DMS53 treated with DMSO at 0.1 percent for 48 hours (cell line): ENCODE measurements at regions not wholly inside any gene's neighbourhood (a gene's known extent, or its start where the extent isn't known, plus 50 kb on each side); places are given as distances from the start of the nearest gene placed in this dataset.

ENCODE experiments used
- DNase-seq: peaks from one replicate; lab custom pipeline; 2025; ENCODE audit not compliant: unreplicated experiment; lab: John Stamatoyannopoulos, UW

- DNase-seq, result no peak
These were observed 134.8 kb downstream of the DSEL start for GRCh38 chr18:67381608-67382150.

GRCh38 chr18:67380867-67381266 is 135.7 kb downstream of the DSEL start:
- no peak for DNase-seq

GRCh38 chr18:67379981-67380380 is 136.5 kb downstream of the DSEL start:
- DNase-seq, result no peak

GRCh38 chr18:67376372-67376771 is 140.1 kb downstream of the DSEL start:
- DNase-seq, result no peak

- no peak for DNase-seq
These were observed 142.9 kb downstream of the DSEL start for GRCh38 chr18:67373636-67374035.

- no peak for DNase-seq
These were observed 149.0 kb downstream of the DSEL start for GRCh38 chr18:67367540-67367939.

- DNase-seq, result no peak
These were observed 152.8 kb downstream of the DSEL start for GRCh38 chr18:67363694-67364093.

- no peak for DNase-seq
These were observed 153.6 kb downstream of the DSEL start for GRCh38 chr18:67362906-67363305.

GRCh38 chr18:67359873-67360838 is 156.4 kb downstream of the DSEL start:
- peak; percentile 98 for DNase-seq

GRCh38 chr18:67358947-67359346 is 157.6 kb downstream of the DSEL start:
- DNase-seq, result no peak

- DNase-seq, result no peak
These were observed 161.8 kb downstream of the DSEL start for GRCh38 chr18:67354692-67355091.

GRCh38 chr18:67354091-67354490 is 162.4 kb downstream of the DSEL start:
- DNase-seq, result no peak

GRCh38 chr18:67347438-67347837 is 169.1 kb downstream of the DSEL start:
- DNase-seq, result no peak

GRCh38 chr18:67342159-67342558 is 174.4 kb downstream of the DSEL start:
- no peak for DNase-seq

- no peak for DNase-seq
These were observed 178.8 kb downstream of the DSEL start for GRCh38 chr18:67337696-67338095.

- DNase-seq, result no peak
These were observed 184.7 kb downstream of the DSEL start for GRCh38 chr18:67331857-67332256.

- DNase-seq, result no peak
These were observed 197.4 kb downstream of the DSEL start for GRCh38 chr18:67319109-67319508.

GRCh38 chr18:67318651-67319050 is 197.9 kb downstream of the DSEL start:
- no peak for DNase-seq

GRCh38 chr18:67310826-67311225 is 205.7 kb downstream of the DSEL start:
- DNase-seq, result no peak

GRCh38 chr18:67308819-67309218 is 207.7 kb downstream of the DSEL start:
- DNase-seq, result no peak

GRCh38 chr18:67305466-67305865 is 211.1 kb downstream of the DSEL start:
- no peak for DNase-seq

GRCh38 chr18:67302043-67302442 is 214.5 kb downstream of the DSEL start:
- no peak for DNase-seq
